ENCODE measurements at regions not wholly inside any gene's neighbourhood (a gene's known extent, or its start where the extent isn't known, plus 50 kb on each side); places are given as distances from the start of the nearest gene placed in this dataset.

DNA sequence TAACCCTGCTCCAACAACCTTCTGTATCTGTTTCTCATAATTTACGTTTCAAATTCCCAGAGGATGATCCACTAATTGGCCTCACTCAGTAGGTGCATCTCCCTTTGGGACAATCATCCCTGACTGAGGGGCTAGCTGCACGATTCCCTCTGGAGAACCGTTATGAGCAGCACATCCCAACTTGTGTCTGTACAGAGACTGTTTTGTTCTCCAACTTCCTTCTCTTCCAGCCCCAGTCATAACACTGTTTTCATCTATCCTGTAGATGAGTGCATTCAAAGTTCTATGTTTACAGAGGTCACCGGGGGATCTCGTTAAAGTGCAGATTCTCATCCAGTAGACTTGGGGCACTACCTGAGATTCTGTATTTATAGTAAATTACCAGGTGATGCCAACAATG, 187.2 kb downstream of the REEP3 start:
- no peak for DNase-seq (ENCODE audit: low spot score)

DNA sequence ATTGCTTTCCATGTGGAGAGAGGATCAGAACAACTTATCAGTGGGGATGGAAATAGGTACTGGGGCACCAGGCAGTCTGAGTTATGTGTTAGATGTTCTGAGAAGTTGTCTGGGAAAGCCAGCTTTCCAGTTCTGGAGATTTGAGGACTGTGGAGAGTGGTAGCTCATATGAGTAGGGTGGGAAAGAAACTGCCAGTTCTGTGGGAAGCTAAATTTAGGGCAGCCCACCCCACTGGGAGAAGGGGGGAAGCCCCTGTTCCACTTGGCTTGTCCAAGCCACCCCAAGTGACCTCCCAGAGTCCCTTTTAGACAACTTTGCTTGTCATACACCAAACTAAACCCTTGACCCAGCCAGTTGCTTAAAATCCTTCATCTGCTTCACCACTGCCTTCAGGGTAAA, 189.5 kb downstream of the REEP3 start:
- no peak for DNase-seq (ENCODE audit: low spot score)

DNA sequence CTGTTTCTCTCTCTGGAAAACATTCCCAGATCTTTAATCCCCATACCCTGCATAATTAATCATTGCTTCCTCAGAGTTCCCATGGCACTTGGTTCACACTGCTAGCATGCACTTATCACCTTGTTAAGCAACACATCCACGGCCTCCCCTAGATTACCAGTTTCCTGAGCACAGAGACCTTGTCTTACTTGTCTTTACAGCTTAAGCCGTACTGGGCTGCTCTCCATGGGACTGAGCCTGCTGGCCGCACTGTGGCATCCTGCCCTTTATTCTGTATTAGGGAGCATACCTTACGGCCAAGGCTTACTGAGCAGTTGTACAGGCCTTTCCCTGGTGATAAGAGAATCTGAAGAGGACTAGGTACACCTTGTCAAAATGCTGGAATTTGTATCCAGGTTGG, 190.2 kb downstream of the REEP3 start:
- DNase-seq (ENCODE audit: low spot score), result no peak

DNA sequence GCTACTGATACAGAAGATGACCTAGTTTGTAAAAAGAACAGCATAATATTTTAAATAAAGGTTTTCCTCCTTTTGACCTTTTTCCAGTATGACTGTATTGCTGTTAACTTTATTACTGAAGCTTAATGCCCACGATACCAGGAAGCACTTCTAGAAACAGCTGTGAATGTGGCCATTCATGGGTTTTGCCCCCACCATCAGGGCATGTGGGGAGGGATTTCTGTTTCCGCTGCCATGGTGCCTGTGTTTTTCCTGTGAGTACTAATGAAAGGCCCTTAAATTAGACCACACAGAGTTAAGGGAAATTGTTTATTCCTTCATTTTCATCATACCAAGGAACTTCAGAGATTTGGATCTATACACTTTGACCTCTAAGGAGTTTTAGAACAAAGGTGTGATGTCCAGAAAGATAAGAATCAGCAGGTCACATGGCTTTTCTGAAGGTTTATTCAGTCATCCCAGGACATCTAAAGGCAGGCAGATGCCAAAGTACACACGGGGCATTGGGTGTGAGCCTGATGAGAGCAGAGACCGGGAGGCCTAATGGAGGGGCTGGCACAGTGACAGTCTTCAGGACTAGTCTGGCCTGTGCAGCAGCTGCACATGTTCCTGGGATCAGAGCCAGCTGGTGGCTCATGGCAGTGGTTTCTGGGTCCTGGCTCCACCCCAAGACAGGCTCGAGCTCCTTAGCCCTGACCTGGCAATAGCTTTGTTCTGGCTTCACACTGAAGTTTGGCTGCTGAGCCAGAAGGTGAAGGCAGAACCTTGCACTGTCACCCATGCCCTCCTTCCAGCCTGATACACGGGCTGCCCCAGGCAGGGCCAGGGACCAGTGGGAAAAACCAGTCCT, 190.9 kb downstream of the REEP3 start:
- peak; percentile 91 for DNase-seq (ENCODE audit: low spot score)

DNA sequence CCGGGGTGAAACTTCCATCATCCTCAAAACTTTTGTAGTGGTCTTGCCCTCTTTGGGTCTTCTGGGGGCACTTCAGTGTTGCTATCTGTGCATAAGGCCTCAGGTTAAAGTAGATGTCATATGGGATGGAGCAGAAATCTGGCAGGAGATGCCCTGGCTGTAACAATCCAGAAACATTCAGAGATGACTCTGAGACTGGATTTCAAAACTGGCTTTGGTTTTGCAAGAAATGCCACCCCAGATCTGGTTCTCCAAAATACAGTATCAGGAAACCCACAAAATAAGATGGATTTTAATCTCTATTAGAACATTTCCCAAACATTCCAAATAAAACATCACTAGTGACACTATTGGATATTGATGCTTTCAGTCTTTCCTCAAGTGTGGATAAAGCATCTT, 191.5 kb downstream of the REEP3 start:
- no peak for DNase-seq (ENCODE audit: low spot score)

DNA sequence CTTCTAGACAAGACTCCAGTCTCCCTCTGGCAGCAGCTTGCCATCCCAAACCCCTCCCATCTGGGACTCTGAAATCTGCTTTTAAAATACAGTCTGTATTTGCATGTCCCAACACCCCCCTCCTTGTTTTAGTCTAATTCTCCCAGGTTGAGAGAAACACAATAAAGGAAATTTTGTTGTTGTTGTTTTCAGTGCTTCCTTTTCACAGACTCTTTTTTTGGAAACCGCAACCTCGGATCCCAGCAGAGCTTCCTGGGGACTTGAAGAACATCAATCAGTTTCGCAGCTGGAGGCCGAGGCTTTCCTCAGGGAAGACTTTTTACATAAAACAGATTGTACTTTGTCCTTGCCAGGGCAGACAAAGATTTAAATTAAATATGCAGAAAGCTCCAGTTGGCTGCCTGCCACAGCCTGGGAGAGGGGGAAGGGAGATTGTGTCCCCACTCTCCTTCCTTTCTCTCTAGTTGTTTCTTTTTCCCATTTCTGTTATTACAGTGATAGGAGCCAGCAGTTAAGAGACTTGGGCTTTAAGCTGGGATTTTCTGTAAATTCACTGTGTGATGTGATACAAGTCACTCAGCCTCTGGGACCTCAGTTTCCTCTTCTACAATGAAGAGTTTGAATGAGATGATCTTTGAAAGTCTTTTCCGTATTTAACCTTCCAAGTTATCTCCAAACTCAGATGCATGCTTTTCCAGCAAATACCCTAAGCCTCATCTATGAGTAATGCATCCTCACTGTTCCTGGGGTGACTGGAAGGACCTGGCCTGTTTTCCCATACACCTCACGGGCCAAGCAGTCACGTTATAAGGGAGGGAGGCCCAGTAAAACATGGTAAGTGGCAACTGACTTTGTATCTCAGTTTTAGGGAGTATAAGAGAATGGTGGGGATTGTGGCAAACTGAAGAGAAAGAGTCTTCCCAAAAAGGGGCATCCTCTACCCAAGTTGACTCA, 192.3 kb downstream of the REEP3 start:
- no peak for DNase-seq (ENCODE audit: low spot score)

DNA sequence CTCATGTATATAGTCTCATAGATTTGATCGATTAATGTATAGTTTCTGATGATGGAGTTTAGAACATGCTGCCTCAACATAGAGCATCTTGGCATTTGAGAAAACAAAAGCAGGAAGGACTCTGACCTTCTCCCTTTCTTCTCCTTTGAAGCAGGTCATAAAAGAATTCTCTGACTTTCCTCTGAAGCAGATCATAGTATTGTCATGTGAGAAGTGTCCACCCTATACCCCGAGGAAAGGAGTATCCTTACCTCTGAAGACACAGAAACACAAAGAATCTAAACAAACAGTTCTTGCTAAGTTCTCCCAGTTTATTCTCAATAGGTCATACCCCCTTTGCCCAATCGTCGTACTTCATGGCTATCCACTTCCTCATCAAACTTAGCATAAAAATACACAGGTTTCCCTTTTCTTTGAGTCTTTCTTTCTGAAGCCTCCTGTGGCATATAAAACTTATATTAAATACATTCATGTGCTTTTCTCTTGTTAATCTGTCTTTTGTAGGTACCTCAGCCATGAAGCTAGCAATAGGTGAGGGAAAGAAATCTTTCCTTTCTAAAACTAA, 194.9 kb downstream of the REEP3 start:
- DNase-seq (ENCODE audit: low spot score), result no peak

DNA sequence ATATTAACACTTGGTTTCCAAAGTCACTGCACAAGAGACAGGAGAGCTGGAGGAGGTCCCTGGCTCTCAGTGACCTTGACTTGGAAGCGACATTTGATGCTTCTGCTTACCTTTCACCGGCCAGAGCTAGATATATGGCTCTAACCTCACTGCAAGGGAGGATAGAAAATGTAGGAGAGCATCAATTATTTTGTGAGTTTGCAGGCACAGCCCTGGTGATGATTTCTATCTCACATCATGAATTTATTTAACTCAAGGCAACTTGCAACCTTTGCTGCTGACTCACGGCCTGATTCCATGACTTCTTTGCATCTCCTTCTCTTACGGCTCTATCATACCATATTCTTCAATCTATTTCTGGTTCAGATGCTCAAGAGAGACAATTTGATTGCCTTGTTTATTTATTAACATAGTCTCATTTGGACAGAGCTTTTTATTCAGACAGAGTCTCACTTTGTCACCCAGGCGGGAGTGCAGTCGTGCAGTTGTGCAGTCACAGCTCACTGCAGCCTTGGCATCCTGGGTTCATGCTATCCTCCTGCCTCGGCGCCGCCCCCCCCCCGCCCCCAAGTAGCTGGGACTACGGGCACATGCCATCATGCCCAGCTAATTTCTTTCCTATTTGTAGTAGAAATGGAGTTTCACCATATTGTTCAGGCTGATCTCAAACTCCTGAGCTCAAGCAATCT, 196.0 kb downstream of the REEP3 start:
- DNase-seq (ENCODE audit: low spot score), result no peak

DNA sequence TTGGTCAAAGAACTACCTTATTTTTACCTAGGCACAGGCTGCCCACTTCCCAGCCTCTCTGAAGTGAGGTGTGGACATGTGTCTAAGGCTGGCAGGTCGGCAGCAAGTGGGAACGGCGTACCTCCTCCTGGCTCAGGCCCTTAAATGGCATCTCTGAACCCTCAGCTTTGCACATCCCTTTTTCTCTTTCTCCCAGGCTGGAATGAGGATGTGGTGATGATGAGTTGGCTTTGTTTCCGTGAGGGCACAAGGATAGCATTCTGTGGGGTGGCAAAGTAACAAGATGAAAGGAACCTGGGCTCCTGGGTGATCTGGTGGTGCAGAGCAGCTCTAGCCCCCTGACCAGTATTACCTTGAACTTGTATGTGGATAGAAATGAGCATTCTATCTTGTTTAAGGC, 196.8 kb downstream of the REEP3 start:
- peak; percentile 24 for DNase-seq (ENCODE audit: low spot score)

DNA sequence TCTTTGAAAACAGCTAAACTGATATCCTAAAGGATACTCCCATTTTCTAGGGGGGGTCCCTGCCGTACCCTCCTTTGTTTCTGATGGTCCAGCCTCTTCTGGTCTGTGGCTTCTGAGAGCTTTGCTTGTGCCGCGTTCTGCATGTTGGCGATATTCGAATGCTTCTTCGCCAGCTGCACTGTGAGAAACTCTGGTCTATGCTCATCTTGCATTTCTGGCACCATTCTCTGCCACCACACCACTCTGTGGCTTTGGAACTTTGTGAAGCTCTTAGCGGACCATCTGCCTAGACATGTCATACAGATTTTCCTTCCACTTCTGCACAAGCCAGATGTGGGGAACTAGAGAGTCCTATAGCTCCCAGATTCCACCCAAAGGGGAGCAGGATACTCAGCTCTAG, 197.2 kb downstream of the REEP3 start:
- DNase-seq (ENCODE audit: low spot score), result no peak

DNA sequence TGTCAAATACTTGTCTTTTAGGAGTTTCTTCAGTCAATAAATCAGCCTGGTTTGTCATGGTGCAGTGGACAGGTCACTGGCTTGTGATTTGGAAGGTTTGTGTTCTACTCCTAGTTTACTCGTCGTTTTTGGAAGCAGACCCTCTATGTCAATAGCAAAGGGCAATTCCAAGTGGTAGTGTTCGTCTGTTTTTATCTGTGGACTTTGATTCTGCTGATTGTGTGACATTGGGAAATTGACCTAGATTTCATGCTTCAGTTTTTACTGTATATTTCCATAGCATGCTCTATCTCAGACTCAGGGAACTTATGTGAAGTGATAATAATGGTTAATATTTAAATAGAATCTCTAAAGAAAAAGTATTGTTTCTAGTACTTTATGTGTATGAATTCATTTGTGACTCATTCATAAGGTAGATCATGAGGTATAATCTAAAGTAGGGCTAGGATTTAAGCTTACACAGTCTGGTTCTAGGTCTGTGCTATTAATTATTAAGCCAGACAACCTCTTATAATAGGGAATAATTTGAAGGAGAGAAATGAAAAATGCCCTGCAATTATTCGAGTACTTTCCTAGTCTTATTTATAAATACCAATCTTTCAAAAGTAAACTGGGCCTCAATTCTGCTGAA, 198.1 kb downstream of the REEP3 start:
- DNase-seq (ENCODE audit: low spot score), result no peak

DNA sequence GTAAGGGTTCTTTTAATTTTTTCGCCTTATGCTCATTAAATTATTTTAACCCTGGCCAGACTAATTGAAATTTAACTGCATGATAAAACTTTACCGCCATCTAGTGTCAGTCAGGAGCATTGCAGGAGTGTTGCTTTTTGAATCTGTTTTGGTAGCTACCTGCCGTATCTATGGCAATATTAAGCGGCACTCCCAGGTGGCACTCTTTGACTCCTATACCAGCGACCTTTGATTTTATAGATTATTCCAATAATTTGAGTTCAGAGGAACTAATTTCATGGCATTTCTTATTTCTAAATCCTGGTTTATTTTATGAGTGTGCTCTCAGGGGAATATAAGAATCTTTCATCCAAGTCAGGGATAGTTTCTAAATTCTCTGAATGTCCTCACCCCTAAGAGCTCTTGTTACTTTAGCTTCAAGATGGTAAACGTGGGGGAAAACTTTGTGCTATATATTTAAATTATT, 198.9 kb downstream of the REEP3 start:
- DNase-seq (ENCODE audit: low spot score), result no peak

DNA sequence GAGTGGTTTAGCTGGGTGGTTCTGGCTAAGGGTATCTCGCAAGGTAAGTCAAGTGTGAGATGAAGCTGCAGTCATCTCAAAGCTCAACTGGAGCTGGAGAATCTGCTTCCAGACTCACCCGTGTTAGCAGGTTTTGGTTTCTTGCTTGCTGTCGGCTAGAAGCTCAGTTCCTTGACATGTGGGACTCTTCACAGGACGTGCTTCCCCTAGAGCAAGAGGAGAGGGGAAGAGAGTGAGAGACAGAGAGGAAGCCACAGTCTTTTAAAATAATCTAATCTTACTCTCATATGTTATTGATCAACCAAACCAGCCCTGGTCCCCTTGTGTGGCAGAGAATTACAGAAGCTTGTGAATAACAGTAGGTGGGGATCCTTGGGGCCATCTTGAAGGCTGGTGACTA, 199.5 kb downstream of the REEP3 start:
- no peak for DNase-seq (ENCODE audit: low spot score)

DNA sequence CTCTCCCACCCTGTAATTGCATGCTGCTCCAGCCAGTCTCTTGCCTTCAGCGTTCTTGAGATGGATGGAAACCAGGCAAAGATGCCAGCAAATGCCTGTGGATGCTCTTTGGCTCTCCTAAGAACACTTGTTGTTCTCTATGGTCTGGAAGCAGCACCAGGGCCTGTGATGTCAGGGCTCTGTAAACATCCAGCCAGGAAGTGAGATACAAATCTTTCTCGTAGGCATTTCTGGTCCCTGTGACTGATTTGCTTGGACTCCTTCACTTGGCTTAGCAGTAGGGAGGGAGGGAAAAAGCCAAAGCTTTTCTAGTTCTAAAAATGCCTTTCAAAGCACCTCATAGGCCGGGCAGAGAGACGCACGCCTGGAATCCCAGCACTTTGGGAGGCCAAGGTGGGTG, 201.3 kb downstream of the REEP3 start:
- peak; percentile 48 for DNase-seq (ENCODE audit: low spot score)

DNA sequence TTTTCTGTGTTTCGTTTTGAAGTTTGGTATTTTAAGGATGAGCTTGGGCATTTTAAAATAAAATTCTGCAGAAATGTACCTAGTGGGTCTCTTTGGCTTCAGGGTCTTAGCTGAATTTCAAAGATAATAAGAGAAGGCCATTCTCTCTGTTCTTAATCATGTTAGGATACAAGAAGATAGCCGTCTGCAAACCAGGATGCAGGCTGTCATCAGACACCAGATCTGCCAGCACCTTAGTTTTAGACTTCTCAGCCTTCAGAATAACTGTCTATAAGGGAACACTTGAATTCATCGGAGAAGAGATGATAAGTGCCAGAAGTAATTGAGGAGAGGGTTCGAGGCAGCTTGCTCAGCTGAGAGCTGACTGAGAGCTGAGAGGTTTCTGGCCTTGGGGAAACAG, 202.1 kb downstream of the REEP3 start:
- DNase-seq (ENCODE audit: low spot score), result no peak

DNA sequence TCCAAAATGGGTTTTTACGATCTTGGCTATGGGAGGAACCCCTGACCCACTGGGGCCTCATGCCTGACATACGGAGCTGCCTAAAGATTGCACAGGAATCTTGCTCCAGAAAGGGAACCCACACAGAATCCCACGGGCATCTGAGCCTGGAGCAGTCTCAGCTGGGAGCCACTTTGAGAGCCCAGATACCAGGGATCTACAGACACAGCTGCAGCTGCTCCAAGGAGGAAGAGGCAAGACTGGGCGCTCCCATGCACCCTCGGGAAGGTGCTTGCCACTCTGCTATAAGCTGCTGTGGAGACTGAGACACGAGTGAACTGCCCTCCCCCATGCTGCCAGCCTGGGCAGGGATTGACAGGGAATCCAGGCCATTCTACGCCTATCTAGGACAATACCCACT, 202.5 kb downstream of the REEP3 start:
- no peak for DNase-seq (ENCODE audit: low spot score)

DNA sequence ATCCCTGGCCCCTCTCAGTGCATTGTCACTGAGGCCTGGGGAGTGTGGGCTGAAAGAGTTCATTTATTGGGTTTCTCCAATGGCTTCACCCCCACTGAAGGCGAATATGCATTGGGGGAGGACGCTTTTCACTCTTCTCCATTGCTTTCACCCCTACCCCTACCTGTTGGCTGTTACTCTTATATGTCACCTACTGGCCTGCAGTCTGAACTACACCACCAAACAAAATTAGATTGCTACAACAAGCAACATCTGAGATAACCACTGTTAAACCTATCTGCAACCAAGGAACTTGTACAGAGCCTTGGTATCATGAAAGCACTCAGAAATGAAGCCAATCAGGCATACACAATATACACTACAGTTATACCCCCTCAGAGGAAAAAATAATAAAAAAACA, 203.7 kb downstream of the REEP3 start:
- no peak for DNase-seq (ENCODE audit: low spot score)

DNA sequence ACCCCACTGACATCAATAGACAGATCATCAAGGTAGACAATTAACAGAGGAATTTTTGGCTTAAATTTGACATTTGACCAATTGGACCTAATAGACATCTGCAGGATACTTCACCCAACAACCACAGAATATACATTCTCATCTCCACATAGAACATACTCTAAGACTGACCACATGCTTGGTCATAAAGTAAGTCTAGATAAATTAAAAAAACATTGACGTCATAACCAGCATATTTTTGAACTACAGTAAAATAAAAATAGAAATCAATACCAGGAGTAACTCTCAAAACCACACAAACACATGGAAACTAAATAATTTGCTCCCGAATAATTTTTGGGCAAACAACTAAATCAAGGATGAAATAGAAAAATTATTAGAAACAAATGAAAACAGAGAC, 205.7 kb downstream of the REEP3 start:
- no peak for DNase-seq (ENCODE audit: low spot score)

DNA sequence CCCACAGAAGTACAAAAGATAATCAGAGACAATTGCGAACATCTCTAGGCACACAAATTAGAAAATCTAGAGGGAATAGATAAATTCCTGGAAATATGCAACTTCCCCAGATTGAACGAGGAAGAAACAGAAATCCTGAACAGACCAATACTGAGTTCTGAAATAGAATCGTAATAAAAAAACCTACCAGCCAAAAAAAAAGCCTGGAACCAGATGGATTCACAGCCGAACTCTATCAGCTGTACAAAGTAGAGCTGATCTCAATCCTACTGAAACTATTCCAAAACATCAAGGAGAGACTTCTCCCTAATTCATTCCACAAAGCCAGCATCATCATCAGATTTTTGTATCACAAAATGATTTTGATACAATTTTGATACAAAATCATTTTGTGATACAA, 206.4 kb downstream of the REEP3 start:
- no peak for DNase-seq (ENCODE audit: low spot score)

DNA sequence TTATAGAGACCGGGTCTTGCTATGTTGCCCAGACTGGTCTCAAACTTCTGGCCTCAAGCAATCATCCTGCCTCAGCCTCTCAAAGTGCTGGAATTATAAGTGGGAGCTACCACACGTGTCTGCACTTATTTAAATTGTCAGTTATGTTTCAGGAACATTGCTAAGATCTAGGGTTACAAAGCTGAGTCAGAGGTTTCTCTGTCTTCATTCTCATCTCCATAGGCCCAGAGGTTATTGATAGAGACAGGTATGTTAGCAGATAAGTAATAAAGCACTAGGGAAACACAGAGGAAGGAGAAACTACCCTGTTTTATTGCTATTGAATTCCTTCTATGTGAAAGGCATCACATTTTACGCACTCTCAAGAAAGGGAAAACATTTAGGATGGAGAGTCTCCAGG, 214.1 kb downstream of the REEP3 start:
- DNase-seq (ENCODE audit: low spot score), result no peak

DNA sequence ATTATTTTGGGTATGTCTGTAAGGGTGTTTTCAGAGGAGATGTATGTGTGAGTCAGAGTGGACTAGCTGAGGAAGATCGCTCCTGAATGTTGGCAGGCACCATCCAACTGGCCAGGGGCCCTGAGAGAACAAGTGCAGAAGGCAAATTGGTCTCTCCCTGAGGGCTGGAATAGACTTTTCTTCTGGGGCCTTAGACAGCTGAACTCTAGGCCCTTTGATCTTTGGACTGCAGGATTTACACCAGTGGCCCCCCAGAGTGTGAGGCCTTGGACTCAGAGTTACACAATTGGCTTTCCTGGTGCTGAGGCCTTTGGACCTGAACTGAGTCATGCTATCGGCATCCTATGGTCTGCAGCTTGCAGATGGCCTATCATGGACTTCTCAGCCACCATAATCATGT, 217.2 kb downstream of the REEP3 start:
- DNase-seq (ENCODE audit: low spot score), result peak; percentile 55

Measured in AG08395 (cell line).